PFSK-1 (cell line): ENCODE measurements at regions not wholly inside any gene's neighbourhood (a gene's known extent, or its start where the extent isn't known, plus 50 kb on each side); places are given as distances from the start of the nearest gene placed in this dataset.

Experiments used
- TAF1 ChIP-seq: IDR thresholded peaks from 2 replicates; pipeline ENCODE4 v1.6.1; 2012; ENCODE audit warnings: low read length, control low read depth, borderline replicate concordance; ENCODE audit not compliant: insufficient read depth
- TF ChIP-seq, protein P1 (sequence below), 2 experiments: IDR thresholded peaks; 2 replicates each; pipeline versions ENCODE4 v1.6.1 to v1.8.0; 2011 to 2012; ENCODE audit warnings: low read depth in 2 of 2, low read length in 2 of 2, control low read depth in 1 of 2, inconsistent platforms in 1 of 2, mild to moderate bottlenecking in 1 of 2, moderate library complexity in 1 of 2; ENCODE audit not compliant: insufficient read depth in 1 of 2

DNA sequence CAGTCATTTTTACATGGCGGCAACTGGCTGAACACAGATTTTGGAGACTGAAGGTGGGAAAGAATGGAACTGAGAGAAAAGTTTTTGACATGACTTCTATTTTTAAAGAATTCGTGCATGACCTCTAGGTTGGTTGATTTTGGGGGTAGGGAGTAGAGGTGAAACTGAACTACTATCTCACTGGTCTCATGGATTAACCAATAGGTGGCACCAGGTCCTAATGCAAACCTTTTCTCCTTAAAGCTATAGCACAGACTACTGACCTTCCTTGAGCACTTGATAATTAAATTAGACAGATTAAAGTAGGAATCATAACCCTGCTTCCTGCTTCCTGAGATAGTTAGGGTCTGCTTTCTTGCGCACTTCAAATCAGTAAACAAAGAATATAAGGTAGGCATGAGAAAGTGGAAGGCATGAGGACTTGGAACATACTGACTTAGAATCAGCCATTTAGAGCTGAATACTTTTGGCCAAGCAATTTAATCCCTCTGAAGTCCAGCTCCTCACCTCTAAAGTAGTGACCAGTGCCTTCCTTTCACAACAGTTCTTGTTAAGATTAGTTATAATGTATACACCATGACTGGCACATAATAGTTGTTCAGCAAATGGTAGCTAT is 206.0 kb downstream of the CENPF start:
- no peak for TF ChIP-seq TAF1
- TF ChIP-seq, protein P1, sequence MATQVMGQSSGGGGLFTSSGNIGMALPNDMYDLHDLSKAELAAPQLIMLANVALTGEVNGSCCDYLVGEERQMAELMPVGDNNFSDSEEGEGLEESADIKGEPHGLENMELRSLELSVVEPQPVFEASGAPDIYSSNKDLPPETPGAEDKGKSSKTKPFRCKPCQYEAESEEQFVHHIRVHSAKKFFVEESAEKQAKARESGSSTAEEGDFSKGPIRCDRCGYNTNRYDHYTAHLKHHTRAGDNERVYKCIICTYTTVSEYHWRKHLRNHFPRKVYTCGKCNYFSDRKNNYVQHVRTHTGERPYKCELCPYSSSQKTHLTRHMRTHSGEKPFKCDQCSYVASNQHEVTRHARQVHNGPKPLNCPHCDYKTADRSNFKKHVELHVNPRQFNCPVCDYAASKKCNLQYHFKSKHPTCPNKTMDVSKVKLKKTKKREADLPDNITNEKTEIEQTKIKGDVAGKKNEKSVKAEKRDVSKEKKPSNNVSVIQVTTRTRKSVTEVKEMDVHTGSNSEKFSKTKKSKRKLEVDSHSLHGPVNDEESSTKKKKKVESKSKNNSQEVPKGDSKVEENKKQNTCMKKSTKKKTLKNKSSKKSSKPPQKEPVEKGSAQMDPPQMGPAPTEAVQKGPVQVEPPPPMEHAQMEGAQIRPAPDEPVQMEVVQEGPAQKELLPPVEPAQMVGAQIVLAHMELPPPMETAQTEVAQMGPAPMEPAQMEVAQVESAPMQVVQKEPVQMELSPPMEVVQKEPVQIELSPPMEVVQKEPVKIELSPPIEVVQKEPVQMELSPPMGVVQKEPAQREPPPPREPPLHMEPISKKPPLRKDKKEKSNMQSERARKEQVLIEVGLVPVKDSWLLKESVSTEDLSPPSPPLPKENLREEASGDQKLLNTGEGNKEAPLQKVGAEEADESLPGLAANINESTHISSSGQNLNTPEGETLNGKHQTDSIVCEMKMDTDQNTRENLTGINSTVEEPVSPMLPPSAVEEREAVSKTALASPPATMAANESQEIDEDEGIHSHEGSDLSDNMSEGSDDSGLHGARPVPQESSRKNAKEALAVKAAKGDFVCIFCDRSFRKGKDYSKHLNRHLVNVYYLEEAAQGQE (IDR thresholded peaks at IDR 0.05; ENCODE audit: insufficient read depth in 1 of 2, low read depth in 2 of 2, low read length in 2 of 2), result no peak
